ENCODE measurements at regions not wholly inside any gene's neighbourhood (a gene's known extent, or its start where the extent isn't known, plus 50 kb on each side); places are given as distances from the start of the nearest gene placed in this dataset.

GRCh38 chr11:13128354-13128753 is 119.2 kb downstream of the RASSF10 start:
- TF ChIP-seq ZNF747 (tag by site-specific recombination; IDR thresholded peaks at IDR 0.05) = no peak
- TF ChIP-seq PRDM2 (tag by site-specific recombination; IDR thresholded peaks at IDR 0.05; ENCODE audit: borderline replicate concordance) = no peak
- no peak for TF ChIP-seq CTCF (tag by site-specific recombination; IDR thresholded peaks at IDR 0.05)
- TF ChIP-seq ELK4 (IDR thresholded peaks at IDR 0.05; ENCODE audit: borderline replicate concordance, low read depth, low read length) = no peak
- TF ChIP-seq KLF1 (tag by site-specific recombination; IDR thresholded peaks at IDR 0.05) = no peak
- TF ChIP-seq TCF7L2 (IDR thresholded peaks at IDR 0.05; ENCODE audit: borderline replicate concordance, low read depth, low read length) = no peak
- no peak for TF ChIP-seq ZNF175 (tag by site-specific recombination; IDR thresholded peaks at IDR 0.05)

Data from HEK293 (cell line).